Transverse colon (tissue), 4 donors: ENCODE measurements at regions not wholly inside any gene's neighbourhood (a gene's known extent, or its start where the extent isn't known, plus 50 kb on each side); places are given as distances from the start of the nearest gene placed in this dataset.

ENCODE experiments used
- DNase-seq: peaks from one replicate; pipeline ENCODE4 v3.0.0-alpha.2; 2019
- H3K27ac ChIP-seq, 4 donors: fragments of 200-600 bp; sonication (generic); 2 replicates each; pipeline ENCODE4 v1.5.1; 2016 to 2018; ENCODE audit warnings: inconsistent platforms in 4 of 4
- H3K27me3 ChIP-seq: fragments of 200-600 bp; sonication (generic); 2 replicates; pipeline ENCODE4 v1.5.1; 2017; ENCODE audit warnings: inconsistent platforms
- H3K36me3 ChIP-seq, 4 donors: fragments of 200-600 bp; sonication (generic); 2 replicates each; pipeline ENCODE4 v1.5.1; 2017 to 2019; ENCODE audit warnings: inconsistent platforms in 4 of 4
- H3K4me1 ChIP-seq, 4 donors: fragments of 200-600 bp; sonication (generic); 2 replicates each; pipeline ENCODE4 v1.5.1; 2017 to 2020; ENCODE audit warnings: inconsistent platforms in 4 of 4
- H3K4me3 ChIP-seq, 4 donors: fragments of 200-600 bp; sonication (generic); 1 replicate in 1 of 4; 2 replicates in 3 of 4; pipeline versions ENCODE4 v1.5.1 to v1.6.1; 2017 to 2019; ENCODE audit warnings: inconsistent platforms in 4 of 4
- H3K9me3 ChIP-seq, 2 donors: fragments of 200-600 bp; sonication (generic); 2 replicates each; pipeline ENCODE4 v1.5.1; 2017 to 2019; ENCODE audit warnings: inconsistent platforms in 2 of 2
- CTCF ChIP-seq, 5 experiments: fragments of 200-600 bp in 3 of 5; fragments of 450-650 bp in 2 of 5; sonication (generic) in 3 of 5; IDR thresholded peaks; 1 replicate in 2 of 5; 2 replicates in 3 of 5; pipeline ENCODE4 v1.5.1; 2016 to 2017; ENCODE audit warnings: antibody characterized with exemption in 5 of 5, inconsistent platforms in 3 of 5, mild to moderate bottlenecking in 2 of 5, moderate library complexity in 1 of 5
- EP300 ChIP-seq: sonication (generic); formaldehyde crosslinking; IDR thresholded peaks from one replicate; pipeline ENCODE4 v1.6.1; 2017; ENCODE audit warnings: antibody characterized with exemption, low read depth
- POLR2A ChIP-seq: fragments of 450-650 bp; IDR thresholded peaks from one replicate; pipeline ENCODE4 v1.6.1; 2016; ENCODE audit warnings: antibody characterized with exemption, mild to moderate bottlenecking, moderate library complexity
- POLR2AphosphoS5 ChIP-seq, 3 donors: sonication (generic); formaldehyde crosslinking; IDR thresholded peaks; one replicate each; pipeline ENCODE4 v1.6.1; 2016; ENCODE audit warnings: antibody characterized with exemption in 3 of 3
- WGBS, 2 donors: methylation state at CpG; one replicate each; pipeline ENCODE4 v1.1.5; 2018; ENCODE audit warnings: low coverage in 1 of 2; 5-methylcytosine and 5-hydroxymethylcytosine counted together
- in situ Hi-C, 4 donors: fragments of 200-750 bp; cut with MboI; loops; one replicate each; pipeline versions ENCODE4 v1.15.0 to v1.15.1; 2017; ENCODE audit warnings: low sequenced_read_pairs in 3 of 4, low pct_ligation_motif_present in 1 of 4, low pct_unique_long_range_greater_than_20kb in 1 of 4
- intact Hi-C: fragments of 100-400 bp; cut with DNase I; formaldehyde crosslinking; loops from one replicate; pipeline ENCODE4 v1.15.1; 2023; ENCODE audit warnings: low total_unique reads

- H3K36me3 ChIP-seq: no peaks in the 10 kb centered on the region
- TF ChIP-seq EP300: no peak
- no peak for TF ChIP-seq CTCF (IDR thresholded peaks at IDR 0.05)
- TF ChIP-seq POLR2AphosphoS5 (IDR thresholded peaks at IDR 0.05): no peak
- no peak for TF ChIP-seq POLR2A
- H3K4me1 ChIP-seq: no peaks in the 10 kb centered on the region
- intact Hi-C loops: no loop called here
- no peak overlapping the region for H3K27ac ChIP-seq
- H3K4me3 ChIP-seq: no peak overlapping the region
- no peaks in the 10 kb centered on the region for H3K27me3 ChIP-seq
- in situ Hi-C loops: no loop called here
- DNase-seq: no peak
- 61% methylated on average over 3 of the region's 3 CpGs; no CpG with 5 or more reads in 1 of the 2 donors for WGBS, 2 donors
- H3K9me3 ChIP-seq: no peaks in the 10 kb centered on the region
Observed at GRCh38 chrX:20838477-20838876, 535.7 kb upstream of the CNKSR2 start.

GRCh38 chrX:20829665-20830491 is 544.3 kb upstream of the CNKSR2 start:
- DNase-seq: no peak
- Histone ChIP-seq H3K27me3 (no peaks in the 10 kb centered on the region), H3K9me3 (no peaks in the 10 kb centered on the region), H3K4me3 (no peak overlapping the region), H3K36me3 (no peaks in the 10 kb centered on the region), H3K4me1 (no peaks in the 10 kb centered on the region), H3K27ac (no peak overlapping the region)
- in situ Hi-C loops (no loop called here), intact Hi-C loops (no loop called here)
- WGBS, 2 donors: 58 to 69% methylated on average over 1 to 5 of the region's 5 CpGs
- TF ChIP-seq EP300 (no peak), POLR2A (no peak), CTCF (IDR thresholded peaks at IDR 0.05) (no peak), POLR2AphosphoS5 (IDR thresholded peaks at IDR 0.05) (no peak)

GRCh38 chrX:20825984-20826383 is 548.2 kb upstream of the CNKSR2 start:
- H3K9me3 ChIP-seq: no peaks in the 10 kb centered on the region
- WGBS, 2 donors: 80% methylated on average over 2 of the region's 2 CpGs; no CpG with 5 or more reads in 1 of the 2 donors
- in situ Hi-C loops: no loop called here
- H3K36me3 ChIP-seq: no peaks in the 10 kb centered on the region
- no peak for TF ChIP-seq POLR2A
- TF ChIP-seq POLR2AphosphoS5 (IDR thresholded peaks at IDR 0.05): no peak
- TF ChIP-seq CTCF (IDR thresholded peaks at IDR 0.05): no peak
- no peak for TF ChIP-seq EP300
- no peak overlapping the region for H3K27ac ChIP-seq
- intact Hi-C loops: no loop called here
- H3K27me3 ChIP-seq: no peaks in the 10 kb centered on the region
- H3K4me1 ChIP-seq: no peaks in the 10 kb centered on the region
- no peak for DNase-seq
- H3K4me3 ChIP-seq: no peak overlapping the region

- Histone ChIP-seq H3K4me3 (no peak overlapping the region), H3K4me1 (no peaks in the 10 kb centered on the region), H3K27ac (no peak overlapping the region), H3K36me3 (no peaks in the 10 kb centered on the region), H3K27me3 (no peaks in the 10 kb centered on the region), H3K9me3 (no peaks in the 10 kb centered on the region)
- in situ Hi-C loops (loop anchor here in 1 of 4 donors (25.0 kb wide), 1 partner anchor 108 kb away; no protein-coding TSS in a partner anchor), intact Hi-C loops (no loop called here)
- 33 to 45% methylated on average over 1 of the region's 1 CpG for WGBS, 2 donors
- DNase-seq: no peak
- TF ChIP-seq POLR2AphosphoS5 (IDR thresholded peaks at IDR 0.05): no peak
- no peak for TF ChIP-seq POLR2A
- no peak for TF ChIP-seq EP300
- TF ChIP-seq CTCF (IDR thresholded peaks at IDR 0.05): no peak
Observed at GRCh38 chrX:20803971-20804370, 537.3 kb upstream of the RPS6KA3 start.
